ENCODE measurements at regions not wholly inside any gene's neighbourhood (a gene's known extent, or its start where the extent isn't known, plus 50 kb on each side); places are given as distances from the start of the nearest gene placed in this dataset.

- Histone ChIP-seq H2AFZ (ENCODE audit: low read depth, low read length) (no peak overlapping the region), H3K9ac (ENCODE audit: low read depth, low read length) (no peak overlapping the region), H3K36me3 (ENCODE audit: insufficient read depth, low read length) (no peaks in the 10 kb centered on the region), H3K27ac (ENCODE audit: low read length) (no peak overlapping the region), H3K4me1 (ENCODE audit: insufficient read depth, low read length) (no peaks in the 10 kb centered on the region), H3K4me2 (ENCODE audit: insufficient read depth, low read length) (no peak overlapping the region), H3K9me3 (ENCODE audit: insufficient read depth, low read length, severe bottlenecking) (no peaks in the 10 kb centered on the region), H3K4me3 (ENCODE audit: low read depth in 1 of 2, low read length in 2 of 2) (no peak overlapping the region), H3K79me2 (ENCODE audit: insufficient read depth, low read length) (no peaks in the 10 kb centered on the region), H3K27me3 (ENCODE audit: insufficient read depth, low read length, poor library complexity) (no peaks in the 10 kb centered on the region), H4K20me1 (ENCODE audit: insufficient read depth, low read length) (no peaks in the 10 kb centered on the region)
- TF ChIP-seq CTCF (IDR thresholded peaks at IDR 0.05; ENCODE audit: borderline replicate concordance, extremely low read depth, low read length, poor library complexity, severe bottlenecking) (no peak), EZH2 (IDR thresholded peaks at IDR 0.05; ENCODE audit: borderline replicate concordance, low read depth, low read length, severe bottlenecking) (no peak)
- ATAC-seq (ENCODE audit: insufficient read depth, low read depth) (no peak), DNase-seq (no peak)
Observed at GRCh38 chr9:93896496-93897033, 58.6 kb downstream of the BARX1 start.

- no peak overlapping the region for H3K9ac ChIP-seq (ENCODE audit: low read depth, low read length)
- no peaks in the 10 kb centered on the region for H3K36me3 ChIP-seq (ENCODE audit: insufficient read depth, low read length)
- no peaks in the 10 kb centered on the region for H4K20me1 ChIP-seq (ENCODE audit: insufficient read depth, low read length)
- no peaks in the 10 kb centered on the region for H3K27me3 ChIP-seq (ENCODE audit: insufficient read depth, low read length, poor library complexity)
- no peaks in the 10 kb centered on the region for H3K79me2 ChIP-seq (ENCODE audit: insufficient read depth, low read length)
- TF ChIP-seq CTCF (IDR thresholded peaks at IDR 0.05; ENCODE audit: borderline replicate concordance, extremely low read depth, low read length, poor library complexity, severe bottlenecking), result no peak
- no peak for TF ChIP-seq EZH2 (IDR thresholded peaks at IDR 0.05; ENCODE audit: borderline replicate concordance, low read depth, low read length, severe bottlenecking)
- H3K4me3 ChIP-seq (ENCODE audit: low read depth in 1 of 2, low read length in 2 of 2), result no peak overlapping the region
- H3K4me2 ChIP-seq (ENCODE audit: insufficient read depth, low read length), result no peak overlapping the region
- H3K9me3 ChIP-seq (ENCODE audit: insufficient read depth, low read length, severe bottlenecking), result no peaks in the 10 kb centered on the region
- H3K27ac ChIP-seq (ENCODE audit: low read length), result no peak overlapping the region
- no peak overlapping the region for H2AFZ ChIP-seq (ENCODE audit: low read depth, low read length)
- H3K4me1 ChIP-seq (ENCODE audit: insufficient read depth, low read length), result no peaks in the 10 kb centered on the region
- ATAC-seq (ENCODE audit: insufficient read depth, low read depth) (no peak), DNase-seq (no peak)
Observed at GRCh38 chr9:93896093-93896492, 59.1 kb downstream of the BARX1 start.

- no peak overlapping the region for H2AFZ ChIP-seq (ENCODE audit: low read depth, low read length)
- H3K36me3 ChIP-seq (ENCODE audit: insufficient read depth, low read length), result no peaks in the 10 kb centered on the region
- H3K9ac ChIP-seq (ENCODE audit: low read depth, low read length), result no peak overlapping the region
- DNase-seq, result no peak
- H3K4me3 ChIP-seq (ENCODE audit: low read depth in 1 of 2, low read length in 2 of 2), result no peak overlapping the region
- H3K79me2 ChIP-seq (ENCODE audit: insufficient read depth, low read length), result no peaks in the 10 kb centered on the region
- no peak overlapping the region for H3K4me2 ChIP-seq (ENCODE audit: insufficient read depth, low read length)
- no peaks in the 10 kb centered on the region for H4K20me1 ChIP-seq (ENCODE audit: insufficient read depth, low read length)
- no peak for TF ChIP-seq CTCF (IDR thresholded peaks at IDR 0.05; ENCODE audit: borderline replicate concordance, extremely low read depth, low read length, poor library complexity, severe bottlenecking)
- no peak for TF ChIP-seq EZH2 (IDR thresholded peaks at IDR 0.05; ENCODE audit: borderline replicate concordance, low read depth, low read length, severe bottlenecking)
- H3K27me3 ChIP-seq (ENCODE audit: insufficient read depth, low read length, poor library complexity), result no peaks in the 10 kb centered on the region
- H3K27ac ChIP-seq (ENCODE audit: low read length), result no peak overlapping the region
- ATAC-seq (ENCODE audit: insufficient read depth, low read depth), result no peak
- no peaks in the 10 kb centered on the region for H3K4me1 ChIP-seq (ENCODE audit: insufficient read depth, low read length)
- no peaks in the 10 kb centered on the region for H3K9me3 ChIP-seq (ENCODE audit: insufficient read depth, low read length, severe bottlenecking)
Observed at GRCh38 chr9:93895535-93895934, 59.6 kb downstream of the BARX1 start.

GRCh38 chr9:93894691-93895079 lies 60.5 kb downstream of the BARX1 start:
- DNase-seq (no peak), ATAC-seq (ENCODE audit: insufficient read depth, low read depth) (no peak)
- no peaks in the 10 kb centered on the region for H3K4me1 ChIP-seq (ENCODE audit: insufficient read depth, low read length)
- no peaks in the 10 kb centered on the region for H3K9me3 ChIP-seq (ENCODE audit: insufficient read depth, low read length, severe bottlenecking)
- no peaks in the 10 kb centered on the region for H3K36me3 ChIP-seq (ENCODE audit: insufficient read depth, low read length)
- H3K79me2 ChIP-seq (ENCODE audit: insufficient read depth, low read length), result no peaks in the 10 kb centered on the region
- TF ChIP-seq CTCF (IDR thresholded peaks at IDR 0.05; ENCODE audit: borderline replicate concordance, extremely low read depth, low read length, poor library complexity, severe bottlenecking) (no peak), EZH2 (IDR thresholded peaks at IDR 0.05; ENCODE audit: borderline replicate concordance, low read depth, low read length, severe bottlenecking) (no peak)
- H3K27me3 ChIP-seq (ENCODE audit: insufficient read depth, low read length, poor library complexity), result no peaks in the 10 kb centered on the region
- H3K27ac ChIP-seq (ENCODE audit: low read length), result no peak overlapping the region
- no peak overlapping the region for H2AFZ ChIP-seq (ENCODE audit: low read depth, low read length)
- no peak overlapping the region for H3K4me2 ChIP-seq (ENCODE audit: insufficient read depth, low read length)
- H3K9ac ChIP-seq (ENCODE audit: low read depth, low read length), result no peak overlapping the region
- no peak overlapping the region for H3K4me3 ChIP-seq (ENCODE audit: low read depth in 1 of 2, low read length in 2 of 2)
- no peaks in the 10 kb centered on the region for H4K20me1 ChIP-seq (ENCODE audit: insufficient read depth, low read length)

Data from DND-41 (cell line).